GM23248 (cell line): ENCODE measurements at regions not wholly inside any gene's neighbourhood (a gene's known extent, or its start where the extent isn't known, plus 50 kb on each side); places are given as distances from the start of the nearest gene placed in this dataset.

Source experiments
- EZH2 ChIP-seq: fragments of 200-600 bp; sonication (generic); IDR thresholded peaks from 2 replicates; pipeline ENCODE4 v1.6.1; 2018; ENCODE audit warnings: antibody characterized with exemption, mild to moderate bottlenecking; ENCODE audit not compliant: insufficient read depth, poor library complexity, severe bottlenecking
- EZH2phosphoT487 ChIP-seq: fragments of 200-600 bp; sonication (generic); IDR thresholded peaks from 2 replicates; pipeline ENCODE4 v1.6.1; 2018; ENCODE audit warnings: antibody characterized with exemption, moderate library complexity, mild to moderate bottlenecking, low read depth; ENCODE audit not compliant: insufficient read depth

DNA sequence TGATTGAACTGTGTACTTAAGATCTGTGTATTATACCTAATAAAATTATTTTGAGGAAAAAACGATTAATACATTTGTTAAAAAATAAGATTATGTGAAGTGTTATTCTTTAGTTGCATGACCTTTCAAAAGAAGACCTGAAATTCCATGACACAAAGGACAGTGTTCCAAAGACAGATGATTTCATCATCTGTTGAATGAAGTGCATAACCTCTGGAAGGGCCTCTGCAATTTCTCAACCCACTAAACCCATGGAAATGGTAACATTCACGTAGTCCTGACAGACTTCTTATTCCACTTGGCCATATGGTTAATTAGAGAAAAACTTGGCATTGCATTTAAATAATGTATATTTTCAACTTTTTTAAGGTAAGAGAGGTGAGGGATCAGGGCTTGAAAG, 167.2 kb upstream of the CTNND2 start:
- TF ChIP-seq EZH2 (no peak), EZH2phosphoT487 (no peak)
